Jurkat, Clone E6-1 (cell line): ENCODE measurements at regions not wholly inside any gene's neighbourhood (a gene's known extent, or its start where the extent isn't known, plus 50 kb on each side); places are given as distances from the start of the nearest gene placed in this dataset.

Experiments used
- DNase-seq: peaks from one replicate; pipeline ENCODE4 v3.0.0-alpha.2; 2011; ENCODE audit warnings: low read depth, low spot score
- H3K4me3 ChIP-seq: 2 replicates; pipeline ENCODE4 v1.5.1; 2011; ENCODE audit warnings: mild to moderate bottlenecking, low read length, control low read depth, moderate library complexity

DNA sequence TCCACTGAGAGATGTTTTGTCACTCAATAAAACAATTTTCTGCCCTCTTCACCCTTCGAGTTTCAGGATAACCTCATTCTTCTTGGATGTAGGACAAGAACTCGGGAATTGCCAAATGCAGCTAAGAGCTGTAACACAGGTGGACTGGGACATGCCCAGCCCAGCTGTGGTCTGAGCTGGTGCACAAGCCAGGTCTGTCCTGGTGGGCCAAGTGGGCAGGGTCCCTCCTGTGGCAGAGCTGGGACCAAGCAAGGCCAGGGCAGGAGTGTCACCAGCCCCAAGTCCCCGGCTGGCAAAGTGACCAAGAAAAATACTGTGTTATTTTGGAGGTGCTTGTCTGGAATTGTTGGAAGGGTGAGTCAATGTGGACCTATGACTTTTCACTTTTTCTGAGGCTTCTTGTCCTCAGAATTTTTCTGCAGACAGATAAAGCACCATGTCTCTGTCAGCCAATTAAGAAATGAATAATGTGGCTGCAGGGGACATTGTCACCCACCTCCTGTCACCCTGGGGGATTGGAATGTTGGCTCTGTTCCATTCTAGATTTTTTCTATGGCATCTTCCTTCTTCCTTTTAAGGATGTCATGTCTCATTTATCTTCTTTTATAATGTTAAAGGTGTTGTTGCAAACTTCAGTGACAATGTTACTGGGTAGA, 645.2 kb upstream of the EPHA6 start:
- no peak overlapping the region for H3K4me3 ChIP-seq
- no peak for DNase-seq

DNA sequence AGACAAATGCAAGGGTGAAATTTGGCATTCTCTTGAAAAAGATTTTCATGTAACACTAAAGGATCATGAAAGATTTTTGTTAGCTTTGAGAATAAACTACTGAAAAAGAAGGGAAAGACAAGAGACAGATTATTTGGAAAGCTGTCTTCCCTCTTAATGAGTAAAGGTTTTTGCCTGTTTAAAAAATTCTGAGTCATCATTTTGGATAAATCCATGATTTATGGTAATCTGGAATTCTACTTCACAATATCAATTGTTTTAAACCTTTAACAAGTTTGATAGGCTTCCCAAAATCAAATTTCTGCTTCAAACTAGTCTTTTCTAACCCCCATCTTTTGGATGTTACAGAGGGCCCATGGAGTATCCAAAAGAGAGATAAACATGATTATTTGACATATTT, 641.5 kb upstream of the EPHA6 start:
- H3K4me3 ChIP-seq = no peak overlapping the region
- DNase-seq = no peak

DNA sequence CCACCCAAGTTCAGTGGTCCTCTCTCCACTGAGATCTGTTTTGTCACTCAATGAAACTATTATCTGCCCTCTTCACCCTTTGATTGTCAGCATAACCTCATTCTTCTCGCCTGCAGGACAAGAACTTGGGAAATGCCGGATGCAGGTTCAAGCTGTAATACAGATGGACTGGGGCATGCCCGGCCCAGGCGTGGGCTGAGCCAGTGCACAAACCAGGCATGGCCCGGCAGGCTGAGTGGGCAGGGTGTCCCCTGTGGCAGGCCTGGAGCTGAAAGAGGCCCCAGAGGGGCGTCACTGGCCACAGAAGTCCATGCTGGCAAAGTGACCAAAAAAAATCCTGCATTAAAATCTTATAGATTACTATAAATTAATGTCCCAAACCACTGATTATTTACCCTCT, 638.9 kb upstream of the EPHA6 start:
- DNase-seq = no peak
- H3K4me3 ChIP-seq = no peak overlapping the region

DNA sequence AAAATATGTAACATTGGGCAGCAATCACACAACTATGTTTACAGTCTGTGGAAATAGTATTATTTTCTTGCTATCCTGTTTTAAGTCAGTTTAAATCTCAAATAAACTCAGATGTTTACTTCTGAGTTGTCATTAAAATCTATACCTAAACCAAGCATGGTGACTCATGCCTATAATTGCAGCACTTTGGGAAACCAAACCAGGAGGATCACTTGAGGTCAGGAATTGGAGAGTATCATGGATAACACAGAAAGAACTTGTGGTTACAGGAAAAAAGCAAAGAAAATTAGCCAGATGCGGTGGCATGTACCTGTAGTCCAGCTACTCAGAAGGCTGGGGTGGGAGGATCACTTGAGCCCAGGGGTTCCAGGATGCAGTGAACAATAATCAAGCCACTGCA, 631.6 kb upstream of the EPHA6 start:
- H3K4me3 ChIP-seq = no peak overlapping the region
- no peak for DNase-seq

DNA sequence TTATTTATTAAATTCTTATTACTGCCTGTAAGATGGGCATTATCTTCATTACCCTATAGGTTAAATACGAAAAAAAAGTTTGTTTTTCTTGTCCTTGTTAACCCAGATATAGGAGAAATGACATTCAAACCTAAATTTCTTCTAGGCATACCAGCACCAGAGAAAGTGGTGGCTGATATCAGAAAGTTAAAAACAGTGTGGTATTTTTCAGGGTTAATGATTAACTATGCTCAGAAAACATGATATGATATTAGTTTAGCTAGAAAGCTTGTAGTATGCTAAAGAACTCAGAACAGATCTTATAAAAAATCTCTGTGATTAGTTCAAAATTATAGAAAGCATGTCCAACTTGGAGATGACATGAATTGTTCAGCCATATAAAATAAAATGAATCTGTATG, 630.5 kb upstream of the EPHA6 start:
- no peak overlapping the region for H3K4me3 ChIP-seq
- DNase-seq = no peak

DNA sequence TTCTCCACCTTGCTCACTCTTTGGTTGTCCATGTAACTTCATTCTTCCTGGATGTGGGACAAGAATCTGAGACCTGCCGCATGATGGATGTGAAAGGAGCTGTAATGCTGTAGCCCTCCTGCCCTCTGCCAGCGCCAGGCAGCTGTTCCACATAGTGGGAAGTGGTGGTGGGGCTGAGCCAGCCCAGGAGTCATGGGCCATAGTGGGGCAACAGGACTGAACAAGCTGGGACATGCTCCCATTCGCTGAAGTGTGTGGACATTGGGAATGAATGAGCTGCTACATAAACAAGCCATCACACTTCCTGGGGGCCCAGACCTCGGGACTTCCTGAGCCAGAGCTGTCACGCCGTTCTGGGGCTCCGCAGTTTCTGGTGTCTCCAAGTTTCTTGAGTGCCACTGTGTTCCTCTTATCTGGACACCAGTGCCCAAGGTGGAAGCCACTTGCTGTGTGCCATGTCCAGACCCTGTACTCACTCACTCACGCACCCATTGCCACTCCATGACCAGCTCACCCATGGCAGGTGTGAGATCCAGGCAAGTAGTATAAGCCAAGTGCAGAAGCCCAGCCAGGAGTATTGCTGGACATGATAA, 624.3 kb upstream of the EPHA6 start:
- no peak for DNase-seq
- H3K4me3 ChIP-seq = no peak overlapping the region

DNA sequence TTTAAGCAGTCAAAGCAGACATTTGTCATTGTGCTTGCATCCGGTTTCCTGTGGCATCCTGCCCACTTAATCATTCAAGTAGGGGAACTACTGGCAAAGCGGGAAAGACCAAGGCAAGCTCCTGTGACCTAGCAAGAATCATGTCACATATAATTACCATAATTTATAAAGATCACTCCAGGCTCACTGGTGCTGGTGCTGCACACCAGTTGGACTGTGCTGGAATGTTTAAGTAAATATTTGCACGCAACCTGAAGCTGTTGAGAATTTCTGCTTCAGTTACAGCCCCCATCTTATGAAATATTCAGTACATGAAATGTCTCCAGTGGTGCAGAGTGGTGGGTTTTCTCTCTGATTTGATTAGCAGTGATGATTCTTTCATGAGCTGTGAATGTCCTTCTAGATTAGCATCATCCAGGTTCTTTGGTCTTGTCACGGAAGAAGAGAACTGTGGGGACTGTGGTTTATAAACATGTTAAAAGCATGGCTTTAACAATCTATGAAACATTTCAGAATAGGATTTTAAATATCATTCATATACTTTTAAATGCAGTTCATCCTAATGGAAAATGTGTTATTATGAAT, 621.3 kb upstream of the EPHA6 start:
- DNase-seq = no peak
- no peak overlapping the region for H3K4me3 ChIP-seq

DNA sequence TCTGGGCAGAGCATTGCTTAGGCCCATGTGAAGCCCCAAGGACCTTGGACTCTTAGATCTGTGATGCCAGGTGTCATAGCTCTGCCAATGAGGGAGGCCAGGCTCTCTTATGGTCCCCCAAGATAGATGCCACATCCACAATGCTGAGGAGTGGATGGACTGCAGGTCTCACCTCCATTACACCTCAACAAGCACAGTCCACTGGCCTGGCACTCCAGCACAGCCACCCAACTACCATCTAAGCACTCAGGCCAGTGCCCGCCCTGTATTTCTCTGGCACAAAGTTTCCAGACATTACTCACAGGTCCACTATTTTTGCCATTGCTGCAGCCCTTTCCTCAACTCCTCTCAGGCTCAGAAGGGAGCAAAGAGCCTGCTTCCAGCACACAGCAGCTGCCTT, 613.5 kb upstream of the EPHA6 start:
- DNase-seq = no peak
- H3K4me3 ChIP-seq = no peak overlapping the region

DNA sequence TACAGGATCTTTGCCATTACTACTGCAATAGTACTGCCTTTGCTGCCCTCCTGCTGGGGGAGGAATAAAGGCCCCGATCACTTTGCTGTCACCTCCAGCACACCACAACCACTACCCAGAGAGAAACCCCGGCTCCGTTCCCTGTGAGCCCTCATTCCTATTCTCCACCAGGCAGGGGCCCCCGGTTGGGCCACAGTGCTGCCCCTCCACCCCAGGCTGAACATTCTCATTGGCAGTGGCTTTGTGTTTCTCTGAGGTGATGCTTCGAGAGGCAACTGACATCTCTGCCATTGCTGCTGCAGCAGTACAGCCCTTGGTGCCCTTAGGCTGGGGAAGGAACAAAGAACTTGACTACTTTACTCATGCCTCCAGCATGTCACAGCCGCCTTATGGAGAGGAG, 612.9 kb upstream of the EPHA6 start:
- no peak overlapping the region for H3K4me3 ChIP-seq
- no peak for DNase-seq

DNA sequence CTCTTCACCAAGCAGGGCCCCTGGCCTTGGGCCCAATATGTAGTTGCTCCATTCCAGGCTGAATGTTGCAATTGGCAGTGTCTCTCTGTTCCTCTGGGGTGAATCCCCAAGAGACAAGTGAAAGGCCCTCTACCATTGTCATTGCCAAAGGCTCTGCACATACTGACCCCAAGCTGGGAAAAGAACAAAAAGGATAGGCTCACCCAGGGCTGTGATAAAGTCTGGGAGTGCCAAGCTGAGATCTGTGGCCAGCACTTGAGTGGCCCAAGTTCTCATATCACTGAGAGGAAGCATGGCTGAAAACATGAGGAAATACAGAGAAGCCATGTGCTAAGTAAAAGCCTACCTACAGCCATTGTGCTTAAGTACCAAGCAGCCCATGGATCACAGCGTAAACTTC, 612.2 kb upstream of the EPHA6 start:
- H3K4me3 ChIP-seq = no peak overlapping the region
- no peak for DNase-seq

DNA sequence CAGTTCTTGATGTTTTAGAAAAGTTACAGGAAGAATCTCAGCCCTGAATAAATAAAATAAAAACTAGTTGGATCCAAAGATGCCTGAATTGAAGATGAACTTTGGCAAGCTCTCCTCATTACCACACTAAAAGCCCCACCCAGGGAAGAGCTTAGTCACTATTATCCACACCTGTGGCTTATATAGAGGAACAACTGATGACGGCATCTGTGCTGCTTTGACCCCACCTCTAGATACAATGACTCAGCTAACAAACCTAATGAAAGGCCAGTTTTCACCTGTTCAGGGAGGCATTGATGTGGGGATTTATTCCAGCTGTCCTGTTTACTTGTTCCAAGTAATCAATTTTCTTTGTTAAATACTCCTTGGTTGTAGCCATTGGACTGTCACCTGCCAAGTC, 604.7 kb upstream of the EPHA6 start:
- H3K4me3 ChIP-seq = no peak overlapping the region
- DNase-seq = no peak

DNA sequence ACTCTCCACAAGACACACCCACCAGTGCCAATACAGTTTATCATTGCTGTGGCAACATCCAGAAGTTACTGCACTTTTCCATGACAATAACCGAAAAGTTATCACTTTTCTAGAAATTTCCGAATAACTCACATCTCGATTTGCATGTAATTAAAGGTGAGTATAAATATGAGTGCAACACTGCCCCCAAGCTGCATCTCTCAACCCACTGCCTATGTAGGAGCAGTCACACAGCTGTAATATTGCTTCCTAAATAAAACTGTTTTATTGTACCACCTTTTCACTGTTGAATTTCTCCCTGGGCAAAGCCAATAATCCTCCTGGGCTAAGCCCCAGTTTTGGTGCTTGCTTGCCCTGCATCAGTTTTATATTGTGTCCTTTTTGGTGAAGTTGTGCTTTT, 601.0 kb upstream of the EPHA6 start:
- H3K4me3 ChIP-seq = no peak overlapping the region
- no peak for DNase-seq

DNA sequence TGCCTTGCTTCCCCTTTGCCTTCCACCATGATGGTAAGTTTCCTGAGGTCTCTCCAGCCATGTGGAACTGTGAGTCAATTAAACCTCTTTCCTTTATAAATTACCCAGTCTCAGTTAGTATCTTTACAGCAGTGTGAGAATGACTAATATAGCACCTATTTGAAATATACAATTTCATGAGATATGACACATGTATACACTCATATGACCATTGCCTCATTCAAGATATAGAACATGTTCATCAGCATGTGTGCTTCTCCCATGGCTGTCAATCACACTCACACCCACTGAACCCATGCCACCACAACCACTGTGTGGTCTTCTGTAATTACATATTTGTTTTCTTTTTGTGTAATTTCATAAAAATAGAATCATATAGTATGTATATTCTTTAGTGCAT, 599.5 kb upstream of the EPHA6 start:
- no peak for DNase-seq
- no peak overlapping the region for H3K4me3 ChIP-seq

DNA sequence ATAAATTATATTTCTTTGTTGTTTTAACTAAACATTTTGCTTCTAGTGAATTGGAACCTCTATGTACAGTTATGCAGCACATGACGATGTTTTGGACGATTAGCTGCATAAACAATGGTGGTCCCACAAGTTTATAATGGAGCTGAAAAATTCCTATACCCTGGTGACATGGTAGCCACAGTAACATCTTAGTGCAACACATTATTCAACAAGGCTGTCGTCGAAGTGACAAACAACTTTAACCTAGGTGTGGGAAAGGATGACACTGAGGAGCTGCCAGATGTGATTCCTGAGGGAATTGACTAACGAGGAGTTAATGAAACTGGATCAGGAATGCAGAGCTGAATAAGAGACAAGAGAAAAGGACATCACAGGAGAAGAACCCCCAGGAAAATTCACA, 588.9 kb upstream of the EPHA6 start:
- no peak overlapping the region for H3K4me3 ChIP-seq
- DNase-seq = no peak

DNA sequence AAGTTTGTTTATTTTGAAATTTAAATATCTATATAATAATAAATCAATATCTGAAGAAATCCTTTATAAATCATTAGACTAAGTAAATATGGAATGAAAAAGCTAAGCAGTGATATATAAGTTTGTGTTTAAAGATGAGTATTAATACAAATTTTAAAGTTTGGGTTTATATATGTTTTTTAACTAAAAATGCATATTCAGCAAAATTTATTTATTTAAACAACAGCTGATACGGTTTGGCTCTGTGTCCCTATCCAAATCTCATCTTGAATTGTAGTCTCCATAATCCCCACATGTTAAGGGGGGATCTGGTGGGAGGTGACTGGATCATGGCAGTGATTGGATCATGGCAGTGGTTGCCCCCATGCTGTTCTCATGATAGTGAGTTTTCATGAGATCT, 580.7 kb upstream of the EPHA6 start:
- DNase-seq = no peak
- no peak overlapping the region for H3K4me3 ChIP-seq

DNA sequence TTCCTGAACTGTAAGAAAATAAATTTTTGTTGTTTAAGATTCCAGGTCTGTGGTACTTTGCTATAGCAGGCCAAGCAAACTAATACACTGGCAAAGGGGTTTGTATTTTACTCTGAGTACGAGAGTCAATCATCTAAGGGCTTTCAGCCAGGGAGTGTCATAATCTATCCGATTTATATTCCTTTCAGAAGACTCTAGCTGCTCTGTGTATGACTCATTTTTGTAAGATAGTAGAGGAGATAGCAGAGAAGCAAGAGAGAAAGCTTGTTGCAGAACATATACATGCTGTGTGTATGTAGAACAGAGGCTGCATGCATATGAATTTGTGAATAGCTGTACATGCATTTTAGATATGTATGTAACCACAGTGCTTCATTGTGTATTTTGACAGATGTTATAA, 577.9 kb upstream of the EPHA6 start:
- DNase-seq = no peak
- H3K4me3 ChIP-seq = no peak overlapping the region

DNA sequence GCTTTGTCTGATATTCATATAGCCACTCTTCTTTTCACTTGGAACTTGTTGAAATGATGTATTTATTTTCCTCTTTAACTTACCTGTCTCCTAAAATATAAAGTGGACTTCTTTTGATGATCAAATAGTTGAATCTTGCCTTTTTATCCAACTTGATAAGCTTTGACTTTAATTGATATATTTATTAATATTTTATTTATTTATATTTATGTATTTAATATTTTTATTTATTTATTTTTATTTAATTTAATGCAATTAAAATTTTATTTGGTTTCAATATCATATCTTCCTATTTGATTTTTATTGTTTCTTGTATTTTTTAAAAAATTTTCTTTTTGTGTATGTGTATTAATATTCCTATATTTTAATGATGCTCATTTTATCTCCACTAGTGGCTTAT, 555.1 kb upstream of the EPHA6 start:
- DNase-seq = no peak
- H3K4me3 ChIP-seq = no peak overlapping the region

DNA sequence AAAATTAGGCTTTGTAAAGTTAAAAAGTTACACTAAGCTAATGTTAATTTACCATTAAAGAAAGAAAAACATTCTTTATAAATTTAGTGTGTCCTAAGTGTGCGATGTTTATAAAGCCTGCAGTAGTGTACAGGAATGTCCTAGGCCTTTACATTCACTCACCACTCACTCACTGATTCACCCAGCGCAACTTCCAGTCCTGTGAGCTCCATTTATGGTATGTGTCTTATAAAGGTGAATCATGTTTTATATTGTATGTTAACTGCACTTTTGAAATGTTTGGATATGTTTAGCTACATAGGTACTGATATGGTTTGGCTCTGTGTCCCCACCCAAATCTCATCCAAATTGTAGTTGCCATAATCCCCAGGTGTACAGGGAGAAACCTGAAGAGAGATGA, 549.7 kb upstream of the EPHA6 start:
- DNase-seq = no peak
- H3K4me3 ChIP-seq = no peak overlapping the region

DNA sequence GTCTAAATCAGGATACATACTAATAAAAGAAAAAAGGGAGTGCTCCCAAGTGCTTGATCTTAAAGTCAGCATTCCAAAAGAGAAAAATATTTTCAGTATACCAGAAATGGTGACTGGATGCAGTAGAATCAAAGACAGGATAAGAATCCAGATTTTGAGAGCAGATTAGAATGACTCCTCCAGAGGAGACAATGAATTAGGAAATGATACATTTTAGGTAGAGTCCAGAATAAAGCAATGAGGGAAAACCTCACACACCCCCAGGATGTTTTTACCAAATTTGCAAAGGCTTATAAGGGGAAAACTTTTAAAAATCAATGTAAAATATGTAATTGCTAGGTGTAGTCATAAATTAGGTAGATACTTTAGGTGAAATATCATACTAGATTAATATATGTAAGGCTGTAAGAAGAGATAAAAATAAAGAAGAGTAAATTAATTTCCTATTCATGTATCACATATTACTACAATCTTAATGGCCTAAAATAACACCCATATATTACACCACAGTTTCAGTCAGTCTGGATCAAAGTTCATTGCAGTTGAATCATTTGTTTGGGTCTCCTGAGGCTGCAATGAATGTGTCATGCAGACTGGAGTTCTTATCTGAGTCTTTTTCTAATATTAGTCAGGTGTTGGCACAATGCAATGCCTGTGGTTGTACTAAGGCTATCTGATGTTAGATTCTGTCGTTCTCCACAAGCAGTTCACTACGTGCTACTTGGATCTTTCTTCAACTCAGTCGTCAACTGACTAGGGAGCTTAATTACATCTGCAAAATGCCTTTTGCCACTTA, 547.8 kb upstream of the EPHA6 start:
- DNase-seq = no peak
- no peak overlapping the region for H3K4me3 ChIP-seq

DNA sequence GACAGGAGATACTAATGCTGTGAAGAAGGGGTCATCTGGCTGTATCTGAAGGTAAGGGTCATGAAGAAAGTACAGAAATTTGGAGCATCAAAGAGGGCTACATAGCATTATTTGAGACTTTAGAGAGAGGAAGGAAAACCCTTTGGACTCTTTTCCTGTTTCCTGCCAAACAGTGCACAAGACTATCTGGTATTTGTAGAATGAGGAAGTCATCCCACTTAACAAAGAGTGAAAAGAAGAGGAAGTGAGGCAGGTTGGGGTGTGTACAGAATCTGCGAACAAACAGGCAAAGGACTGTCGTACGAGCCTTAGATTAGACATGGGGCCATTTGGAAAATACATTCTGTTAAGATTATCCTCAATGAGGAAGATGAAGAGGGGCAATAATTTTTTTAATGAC, 546.8 kb upstream of the EPHA6 start:
- no peak for DNase-seq
- H3K4me3 ChIP-seq = no peak overlapping the region
